HG02840 (cell line): ENCODE measurements at regions not wholly inside any gene's neighbourhood (a gene's known extent, or its start where the extent isn't known, plus 50 kb on each side); places are given as distances from the start of the nearest gene placed in this dataset.

Experiments
- ATAC-seq: cut with Tn5 transposase; IDR thresholded peaks from one replicate; pipeline ENCODE4 v1.9.1; 2021; ENCODE audit warnings: mild to moderate bottlenecking, moderate library complexity, moderate number of reproducible peaks; ENCODE audit not compliant: unreplicated experiment, low FRiP score

- ATAC-seq = no peak
Observed at GRCh38 chr3:189498995-189499704, 132.0 kb upstream of the TP63 start.

GRCh38 chr3:189500299-189500698 lies 130.9 kb upstream of the TP63 start:
- no peak for ATAC-seq

- no peak for ATAC-seq
Observed at GRCh38 chr3:189500798-189501495, 130.2 kb upstream of the TP63 start.

DNA sequence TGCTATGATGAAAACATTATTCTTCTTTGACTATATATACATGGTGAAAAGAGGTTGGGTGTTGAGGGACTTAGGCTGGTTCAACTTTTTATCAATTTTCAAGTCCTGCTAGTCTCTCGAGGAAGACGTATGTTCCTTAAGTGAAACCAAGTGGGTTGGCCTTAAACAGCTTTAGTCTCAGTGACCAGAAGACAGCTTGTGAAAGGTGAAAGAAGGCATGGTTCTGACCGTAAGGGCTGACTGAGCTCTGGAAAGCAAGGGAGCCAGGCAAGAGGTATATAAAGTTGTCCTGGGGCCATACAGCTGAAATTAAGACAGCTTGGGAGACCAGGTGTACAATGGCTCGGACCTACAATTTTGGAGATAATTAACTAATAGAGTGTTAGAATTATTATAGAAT lies 128.9 kb upstream of the TP63 start:
- no peak for ATAC-seq

- no peak for ATAC-seq
Observed at GRCh38 chr3:189502676-189503257, 128.4 kb upstream of the TP63 start.

GRCh38 chr3:189507856-189508255 lies 123.3 kb upstream of the TP63 start:
- no peak for ATAC-seq

DNA sequence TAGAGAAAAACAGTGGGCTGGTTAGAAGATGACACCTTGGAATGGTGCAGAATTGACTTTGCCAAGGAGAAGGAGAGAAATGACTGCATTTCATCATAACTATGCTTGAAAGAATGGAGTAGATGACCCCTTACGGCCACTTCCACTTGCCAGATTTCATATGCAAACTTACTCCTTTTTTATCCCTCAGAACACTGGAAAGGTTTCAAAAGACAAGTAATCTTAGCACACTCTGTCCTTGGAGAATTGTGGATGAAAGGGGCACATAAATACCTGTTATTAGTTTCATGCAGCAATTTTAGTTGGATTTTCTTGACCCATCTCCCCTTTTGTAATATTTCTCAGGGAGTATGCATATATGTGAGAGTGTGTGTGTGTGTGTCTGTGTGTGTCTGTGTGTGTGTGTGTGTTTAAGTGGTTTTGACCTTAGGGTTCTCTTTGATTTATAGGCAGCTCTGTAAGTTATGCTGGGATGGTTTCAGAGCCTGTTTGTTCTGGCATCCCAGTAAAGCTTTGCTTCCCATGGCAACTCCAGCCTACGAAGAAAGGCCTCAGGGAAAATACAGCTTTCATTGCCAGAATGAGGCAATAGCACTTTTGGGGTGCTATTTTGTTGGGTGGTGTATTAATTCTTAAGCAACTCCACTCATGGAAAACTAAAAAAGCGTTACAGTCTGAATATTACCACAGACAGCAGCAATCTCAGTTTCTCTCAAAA lies 122.2 kb upstream of the TP63 start:
- no peak for ATAC-seq

GRCh38 chr3:189512039-189512438 lies 119.2 kb upstream of the TP63 start:
- peak; percentile 68 for ATAC-seq

GRCh38 chr3:189512821-189513220 lies 118.4 kb upstream of the TP63 start:
- ATAC-seq = no peak

DNA sequence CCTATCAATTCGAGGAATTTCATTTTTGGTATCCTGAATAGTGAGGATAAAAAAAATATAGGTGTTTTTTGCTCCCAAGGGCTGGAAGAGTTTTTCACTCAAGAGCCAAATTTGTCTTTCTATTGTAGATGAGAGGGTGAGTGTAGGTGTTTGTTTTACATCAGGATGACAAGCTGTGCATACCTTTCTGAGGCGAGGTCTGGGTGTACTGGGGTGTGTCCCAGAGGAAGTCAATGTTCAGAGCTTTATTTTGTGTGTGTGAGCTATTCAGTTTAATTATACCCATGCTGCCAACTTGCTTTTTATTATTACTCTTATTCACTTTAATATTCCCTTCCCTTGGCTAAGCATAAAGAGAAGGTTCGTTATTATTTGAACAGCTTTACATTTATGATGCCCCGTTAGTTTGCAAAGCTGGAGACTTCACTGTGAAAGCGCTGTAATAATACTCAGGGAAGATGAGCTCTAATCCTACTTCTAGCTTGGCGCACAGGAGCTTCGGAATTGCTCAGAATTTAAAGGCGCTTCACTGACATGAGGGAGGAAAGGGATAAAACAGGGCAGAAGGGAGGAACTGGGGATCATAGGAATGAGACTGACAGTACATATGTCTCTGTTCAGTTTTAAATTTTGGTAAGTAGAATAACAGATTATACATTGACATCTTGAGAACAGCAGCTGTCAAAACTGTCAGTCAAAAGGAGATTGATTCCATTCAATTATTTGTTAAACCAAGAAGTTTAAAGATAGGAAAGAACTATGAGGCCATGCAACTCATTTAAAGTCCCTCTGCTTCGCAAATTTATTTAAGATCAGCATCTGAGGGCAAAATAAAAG lies 117.7 kb upstream of the TP63 start:
- ATAC-seq = no peak

- no peak for ATAC-seq
Observed at GRCh38 chr3:189516039-189516438, 115.2 kb upstream of the TP63 start.

- no peak for ATAC-seq
Observed at GRCh38 chr3:189517981-189518380, 113.2 kb upstream of the TP63 start.

DNA sequence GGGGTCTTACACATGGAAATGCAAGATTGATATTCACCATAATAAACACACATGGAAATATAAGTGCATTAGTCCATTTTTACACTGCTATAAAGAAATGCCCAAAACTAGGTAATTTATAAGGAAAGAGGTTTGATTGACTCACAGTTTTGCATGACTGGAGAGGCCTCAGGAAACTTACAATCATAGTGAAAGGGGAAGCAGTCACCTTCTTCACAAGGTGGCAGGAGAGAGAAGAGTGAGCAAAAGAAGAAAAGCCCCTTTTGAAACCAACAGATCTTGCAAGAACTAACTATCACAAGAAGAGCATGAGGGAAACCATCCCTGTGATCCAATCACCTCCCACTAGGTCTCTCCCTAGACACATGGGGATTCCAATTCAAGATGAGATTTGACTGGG lies 111.7 kb upstream of the TP63 start:
- ATAC-seq = no peak

GRCh38 chr3:189529468-189529867 lies 101.7 kb upstream of the TP63 start:
- ATAC-seq = peak; percentile 69

- ATAC-seq = peak; percentile 31
Observed at GRCh38 chr3:189529889-189530471, 101.2 kb upstream of the TP63 start.

GRCh38 chr3:189530822-189531221 lies 100.4 kb upstream of the TP63 start:
- no peak for ATAC-seq

- ATAC-seq = no peak
Observed at GRCh38 chr3:189531271-189531670, 99.9 kb upstream of the TP63 start.

GRCh38 chr3:189534531-189534930 lies 96.7 kb upstream of the TP63 start:
- ATAC-seq = no peak

DNA sequence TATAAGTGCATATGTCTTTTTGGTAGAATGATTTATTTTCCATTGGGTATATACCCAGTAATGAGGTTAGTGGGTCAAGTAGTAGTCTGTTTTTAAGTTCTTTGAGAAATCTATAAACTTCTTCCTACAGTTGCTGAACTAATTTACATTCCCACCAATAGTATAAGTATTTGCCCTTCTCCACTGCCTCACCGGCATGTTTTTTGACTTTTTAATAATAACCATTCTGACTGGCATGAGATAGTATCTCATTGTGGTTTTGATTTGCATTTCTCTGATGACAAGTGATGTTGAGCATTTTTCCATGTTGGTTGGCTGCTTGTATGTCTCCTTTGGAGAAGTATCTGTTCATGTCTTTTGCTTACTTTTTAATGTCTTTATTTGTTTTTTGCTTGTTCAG lies 94.1 kb upstream of the TP63 start:
- no peak for ATAC-seq

DNA sequence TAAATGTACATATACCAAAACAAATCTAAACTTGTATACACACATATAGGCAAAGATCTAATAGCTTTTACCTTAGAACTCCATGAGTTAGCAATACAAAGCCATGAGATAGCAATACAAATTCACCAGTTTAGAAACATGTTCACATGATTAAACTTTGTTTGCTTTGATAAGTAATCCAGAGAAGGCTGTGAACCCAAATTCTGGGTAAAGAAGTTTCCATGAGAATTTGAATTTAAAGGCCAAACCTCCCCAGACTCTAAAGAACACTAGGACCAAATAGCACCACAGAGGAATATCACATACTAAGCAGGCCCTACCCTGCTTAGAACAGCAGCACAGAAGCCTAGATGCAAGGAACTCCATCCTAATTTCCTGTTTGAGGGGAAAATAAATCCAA lies 83.7 kb upstream of the TP63 start:
- ATAC-seq = no peak
